OCI-LY3 (cell line): ENCODE measurements at regions not wholly inside any gene's neighbourhood (a gene's known extent, or its start where the extent isn't known, plus 50 kb on each side); places are given as distances from the start of the nearest gene placed in this dataset.

Source experiments
- CTCF ChIP-seq: fragments of 200-600, 300-600 bp; sonication (generic); IDR thresholded peaks from 2 replicates; pipeline ENCODE4 v1.5.1; 2014; ENCODE audit warnings: antibody characterized with exemption, low read length, low read depth
- EZH2phosphoT487 ChIP-seq: fragments of 200-600 bp; shearing (Covaris generic); IDR thresholded peaks from 2 replicates; pipeline ENCODE4 v1.6.1; 2018; ENCODE audit warnings: antibody characterized with exemption, mixed run types, low read depth

DNA sequence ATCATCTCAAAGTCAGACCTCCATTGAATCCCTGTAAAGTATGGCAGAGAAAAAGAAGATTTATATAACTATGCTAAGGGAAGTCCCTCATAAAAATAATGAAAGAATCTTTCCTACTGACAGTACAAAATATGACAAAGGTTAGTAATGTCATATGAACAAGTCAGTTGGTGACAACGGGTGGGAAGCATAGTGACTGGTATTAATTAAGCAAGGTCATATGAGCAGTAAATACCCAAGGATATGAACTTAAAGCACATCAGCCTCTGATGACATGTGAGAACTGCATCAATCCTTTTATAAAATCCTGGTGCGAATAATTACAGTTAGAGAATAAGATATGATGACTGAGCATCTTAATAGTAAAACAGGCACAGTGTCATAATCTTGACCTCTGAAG lies 364.8 kb upstream of the GALNTL6 start:
- no peak for TF ChIP-seq EZH2phosphoT487
- no peak for TF ChIP-seq CTCF
